SK-N-MC (cell line): ENCODE measurements at regions not wholly inside any gene's neighbourhood (a gene's known extent, or its start where the extent isn't known, plus 50 kb on each side); places are given as distances from the start of the nearest gene placed in this dataset.

ENCODE experiments used
- DNase-seq: peaks from one replicate; pipeline ENCODE4 v3.0.0-alpha.2; 2011; ENCODE audit warnings: low read depth, low spot score
- H3K27ac ChIP-seq: fragments of 200-600 bp; sonication (generic); 2 replicates; pipeline ENCODE4 v1.5.1; 2016; ENCODE audit warnings: mixed run types
- H3K36me3 ChIP-seq: fragments of 200-600 bp; sonication (generic); 2 replicates; pipeline ENCODE4 v1.6.1; 2017; ENCODE audit warnings: antibody characterized with exemption, low read length, mixed read lengths; ENCODE audit not compliant: insufficient read depth
- H3K4me3 ChIP-seq: fragments of 200-600 bp; sonication (generic); 2 replicates; pipeline ENCODE4 v1.5.1; 2016
- H3K9ac ChIP-seq: fragments of 200-600 bp; sonication (generic); 2 replicates; pipeline ENCODE4 v1.8.0; 2017; ENCODE audit warnings: mixed run types, mixed read lengths; ENCODE audit not compliant: insufficient read length
- H3K9me3 ChIP-seq: fragments of 200-600 bp; sonication (generic); 2 replicates; pipeline ENCODE4 v1.6.1; 2017; ENCODE audit warnings: low read depth, mild to moderate bottlenecking, antibody characterized with exemption, low read length, moderate library complexity, mixed read lengths
- EZH2 ChIP-seq: fragments of 200-600 bp; sonication (generic); IDR thresholded peaks from one replicate; pipeline ENCODE4 v1.6.1; 2017; ENCODE audit warnings: antibody characterized with exemption
- FOXP2 ChIP-seq: optimal IDR thresholded peaks from 2 replicates; pipeline ENCODE3; 2011; ENCODE audit warnings: mild to moderate bottlenecking, moderate library complexity; ENCODE audit not compliant: insufficient read depth; ENCODE audit errors: extremely low read length, control extremely low read depth
- POLR2AphosphoS5 ChIP-seq: IDR thresholded peaks from 2 replicates; pipeline ENCODE4 v1.6.1; 2012; ENCODE audit warnings: mild to moderate bottlenecking, low read depth, low read length, borderline replicate concordance

DNA sequence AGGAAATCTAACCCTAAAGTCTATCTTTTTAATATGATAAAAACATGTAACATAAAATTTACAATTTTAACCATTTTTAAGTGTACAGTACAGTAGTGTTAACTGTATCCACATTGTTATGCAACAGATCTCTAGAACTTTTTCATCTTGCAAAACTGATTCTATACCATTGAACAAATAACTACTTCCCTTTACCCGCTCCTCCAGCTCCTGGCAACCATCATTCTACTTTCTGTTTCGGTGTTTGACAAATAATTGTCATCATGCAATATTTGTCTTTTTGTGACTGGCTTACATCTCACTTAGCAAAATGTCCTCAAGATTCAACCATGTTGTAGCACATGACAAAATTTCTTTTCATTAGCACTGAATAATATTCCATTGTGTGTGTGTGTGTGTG is 203.2 kb downstream of the SIM1 start:
- H3K36me3 ChIP-seq, result no peaks in the 10 kb centered on the region
- DNase-seq, result no peak
- no peak overlapping the region for H3K4me3 ChIP-seq
- H3K27ac ChIP-seq, result no peak overlapping the region
- H3K9ac ChIP-seq, result no peak overlapping the region
- TF ChIP-seq FOXP2 (no peak), EZH2 (no peak), POLR2AphosphoS5 (no peak)
- H3K9me3 ChIP-seq, result no peaks in the 10 kb centered on the region

- H3K27ac ChIP-seq, result no peak overlapping the region
- no peak for DNase-seq
- H3K4me3 ChIP-seq, result no peak overlapping the region
- no peaks in the 10 kb centered on the region for H3K36me3 ChIP-seq
- H3K9me3 ChIP-seq, result no peaks in the 10 kb centered on the region
- TF ChIP-seq EZH2, result no peak
- TF ChIP-seq POLR2AphosphoS5, result no peak
- no peak for TF ChIP-seq FOXP2
- H3K9ac ChIP-seq, result no peak overlapping the region
Observed at GRCh38 chr6:100260584-100260983, 204.1 kb downstream of the SIM1 start.

GRCh38 chr6:100259865-100260264 is 204.9 kb downstream of the SIM1 start:
- Histone ChIP-seq H3K27ac (no peak overlapping the region), H3K4me3 (no peak overlapping the region), H3K9me3 (no peaks in the 10 kb centered on the region), H3K9ac (no peak overlapping the region), H3K36me3 (no peaks in the 10 kb centered on the region)
- TF ChIP-seq FOXP2, result no peak
- TF ChIP-seq POLR2AphosphoS5, result no peak
- no peak for TF ChIP-seq EZH2
- no peak for DNase-seq

GRCh38 chr6:100258752-100259151 is 206.0 kb downstream of the SIM1 start:
- Histone ChIP-seq H3K4me3 (no peak overlapping the region), H3K27ac (no peak overlapping the region), H3K9ac (no peak overlapping the region), H3K9me3 (no peaks in the 10 kb centered on the region), H3K36me3 (no peaks in the 10 kb centered on the region)
- TF ChIP-seq EZH2, result no peak
- TF ChIP-seq POLR2AphosphoS5, result no peak
- no peak for TF ChIP-seq FOXP2
- no peak for DNase-seq

GRCh38 chr6:100257793-100258395 is 206.8 kb downstream of the SIM1 start:
- TF ChIP-seq FOXP2 (no peak), EZH2 (no peak), POLR2AphosphoS5 (no peak)
- DNase-seq, result peak; percentile 20
- peak overlapping the region; percentile 28 for H3K4me3 ChIP-seq
- H3K27ac ChIP-seq, result no peak overlapping the region
- no peaks in the 10 kb centered on the region for H3K36me3 ChIP-seq
- no peaks in the 10 kb centered on the region for H3K9me3 ChIP-seq
- H3K9ac ChIP-seq, result no peak overlapping the region

GRCh38 chr6:100255701-100256100 is 209.0 kb downstream of the SIM1 start:
- H3K36me3 ChIP-seq, result no peaks in the 10 kb centered on the region
- no peaks in the 10 kb centered on the region for H3K9me3 ChIP-seq
- no peak overlapping the region for H3K4me3 ChIP-seq
- H3K9ac ChIP-seq, result no peak overlapping the region
- H3K27ac ChIP-seq, result no peak overlapping the region
- DNase-seq, result no peak
- no peak for TF ChIP-seq POLR2AphosphoS5
- TF ChIP-seq EZH2, result no peak
- no peak for TF ChIP-seq FOXP2

DNA sequence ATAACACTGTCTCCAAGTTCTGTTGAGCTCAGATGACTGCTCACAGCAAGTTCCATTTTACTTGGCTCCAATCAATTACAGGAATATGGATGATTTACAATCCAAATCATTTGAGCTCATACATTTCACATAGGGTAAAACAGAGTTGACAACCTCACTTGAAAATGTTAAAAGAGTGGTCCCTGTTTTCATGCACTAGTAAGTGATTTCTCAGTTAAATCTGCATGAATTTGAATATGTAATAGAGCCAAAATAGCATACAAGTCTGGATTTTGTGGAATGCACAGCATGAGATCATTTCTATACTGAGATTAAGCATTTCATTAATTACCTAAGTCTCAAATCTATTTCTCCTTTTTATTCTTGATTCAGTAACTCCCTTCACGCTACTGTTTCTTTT is 217.6 kb downstream of the SIM1 start:
- Histone ChIP-seq H3K27ac (peak overlapping the region; percentile 39; the same call in 1 of the 2 replicates), H3K36me3 (no peaks in the 10 kb centered on the region), H3K9me3 (no peaks in the 10 kb centered on the region)

GRCh38 chr6:100246206-100246605 is 218.5 kb downstream of the SIM1 start:
- Histone ChIP-seq H3K36me3 (no peaks in the 10 kb centered on the region), H3K9ac (no peak overlapping the region), H3K27ac (no peak overlapping the region; the same call in 1 of the 2 replicates), H3K4me3 (no peak overlapping the region), H3K9me3 (no peaks in the 10 kb centered on the region)
- no peak for DNase-seq
- no peak for TF ChIP-seq EZH2
- TF ChIP-seq FOXP2, result no peak
- TF ChIP-seq POLR2AphosphoS5, result no peak

More for the DNA sequence above, 217.6 kb downstream of the SIM1 start:
- Histone ChIP-seq H3K4me3 (peak overlapping the region; percentile 17; the same call in 1 of the 2 replicates), H3K9ac (no peak overlapping the region)
- TF ChIP-seq POLR2AphosphoS5 (no peak), FOXP2 (no peak), EZH2 (no peak)
- DNase-seq, result peak; percentile 40

- TF ChIP-seq FOXP2, result no peak
- TF ChIP-seq EZH2, result no peak
- TF ChIP-seq POLR2AphosphoS5, result no peak
- Histone ChIP-seq H3K4me3 (no peak overlapping the region), H3K9me3 (no peaks in the 10 kb centered on the region), H3K27ac (no peak overlapping the region), H3K9ac (no peak overlapping the region), H3K36me3 (no peaks in the 10 kb centered on the region)
- DNase-seq, result no peak
Observed at GRCh38 chr6:100240798-100241197, 223.9 kb downstream of the SIM1 start.

DNA sequence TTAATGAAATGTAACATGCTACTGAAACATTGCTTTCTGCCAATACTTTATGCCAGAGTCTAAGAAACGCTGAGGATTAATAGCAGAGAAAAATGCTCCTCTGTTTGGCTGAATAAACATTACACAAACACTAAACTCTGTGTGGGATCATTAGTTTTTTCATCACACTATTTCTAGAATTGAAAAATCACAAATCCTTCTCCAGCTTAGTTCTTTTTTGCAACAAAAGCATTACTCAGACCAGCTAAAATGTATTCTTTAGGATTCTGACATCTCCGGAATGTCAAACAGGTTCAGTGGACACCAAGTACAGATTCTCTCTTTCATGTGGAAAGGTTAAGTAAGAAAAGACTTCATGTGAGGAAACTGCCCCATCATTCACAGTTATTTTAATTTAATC is 226.9 kb downstream of the SIM1 start:
- H3K27ac ChIP-seq, result peak overlapping the region; percentile 60; the same call in 1 of the 2 replicates
- no peak for DNase-seq
- H3K9ac ChIP-seq, result no peak overlapping the region
- no peaks in the 10 kb centered on the region for H3K36me3 ChIP-seq
- peak overlapping the region; percentile 2; the same call in 1 of the 2 replicates for H3K4me3 ChIP-seq
- TF ChIP-seq EZH2, result no peak
- TF ChIP-seq FOXP2, result no peak
- TF ChIP-seq POLR2AphosphoS5, result no peak
- no peaks in the 10 kb centered on the region for H3K9me3 ChIP-seq
